OCI-LY7 (cell line): ENCODE measurements at regions not wholly inside any gene's neighbourhood (a gene's known extent, or its start where the extent isn't known, plus 50 kb on each side); places are given as distances from the start of the nearest gene placed in this dataset.
A peak's percentile ranks its signal among the peaks of the same experiment; 100 is the strongest.

ENCODE experiments used
- BruUV-seq: library from RNA; stranded (reverse); fragments of 400-500 nt; replicated peaks from 2 replicates; lab custom pipeline; 2021; lab: Mats Ljungman, UMichigan
- CTCF ChIA-PET: fragments of 300-600 bp; sonication (Branson Sonifier 250); formaldehyde crosslinking; loops from one replicate; lab custom pipeline; 2022; ENCODE audit warnings: antibody characterized with exemption; ENCODE audit not compliant: unreplicated experiment; lab: Charles Lee
- POLR2A ChIA-PET: fragments of 300-600 bp; sonication (Branson Sonifier 250); formaldehyde crosslinking; loops from one replicate; lab custom pipeline; 2022; ENCODE audit warnings: antibody characterized with exemption; lab: Charles Lee
- DNase-seq: peaks from one replicate; pipeline ENCODE4 v3.0.0-alpha.2; 2015; ENCODE audit warnings: low spot score
- H2AFZ ChIP-seq: fragments of 200-600 bp; sonication (generic), shearing (Covaris generic); 2 replicates; pipeline ENCODE4 v1.6.1; 2014; ENCODE audit warnings: mild to moderate bottlenecking, antibody characterized with exemption, low read length, moderate library complexity
- H3K27ac ChIP-seq: fragments of 200-600 bp; sonication (generic); 2 replicates; pipeline ENCODE4 v1.5.1; 2014; ENCODE audit warnings: mixed run types, low read depth, mild to moderate bottlenecking, moderate library complexity, low read length, inconsistent platforms; ENCODE audit not compliant: poor library complexity, severe bottlenecking
- H3K36me3 ChIP-seq: fragments of 200-600 bp; sonication (generic); 2 replicates; pipeline ENCODE4 v1.6.1; 2014; ENCODE audit warnings: mild to moderate bottlenecking, antibody characterized with exemption, low read length, moderate library complexity, mixed read lengths; ENCODE audit not compliant: insufficient read depth
- H3K4me1 ChIP-seq: fragments of 200-600 bp; sonication (generic); 2 replicates; pipeline ENCODE4 v1.5.1; 2014; ENCODE audit warnings: mild to moderate bottlenecking, low read length; ENCODE audit not compliant: insufficient read depth, poor library complexity, severe bottlenecking
- H3K4me2 ChIP-seq: fragments of 200-600 bp; sonication (generic); 2 replicates; pipeline ENCODE4 v1.6.1; 2014; ENCODE audit warnings: mild to moderate bottlenecking, low read length
- H3K4me3 ChIP-seq: fragments of 200-600 bp; sonication (generic); 2 replicates; pipeline ENCODE4 v1.5.1; 2014; ENCODE audit warnings: mild to moderate bottlenecking, low read depth, low read length; ENCODE audit not compliant: poor library complexity, severe bottlenecking
- H3K79me2 ChIP-seq: fragments of 200-600 bp; sonication (generic); 2 replicates; pipeline ENCODE4 v1.6.1; 2016; ENCODE audit warnings: low read depth, mild to moderate bottlenecking, low read length, moderate library complexity, mixed read lengths; ENCODE audit not compliant: insufficient read depth
- H3K9me2 ChIP-seq: fragments of 200-600 bp; sonication (generic); 2 replicates; pipeline ENCODE4 v1.6.1; 2016; ENCODE audit warnings: mild to moderate bottlenecking, low read length, mixed read lengths; ENCODE audit not compliant: insufficient read depth
- H3K9me3 ChIP-seq: fragments of 200-600 bp; sonication (generic); 2 replicates; pipeline ENCODE4 v1.6.1; 2014; ENCODE audit warnings: mild to moderate bottlenecking, mixed run types, low read length, mixed read lengths
- H4K20me1 ChIP-seq: fragments of 200-600 bp; sonication (generic); 2 replicates; pipeline ENCODE4 v1.6.1; 2014; ENCODE audit warnings: mild to moderate bottlenecking, antibody characterized with exemption, low read length, moderate library complexity, mixed read lengths; ENCODE audit not compliant: insufficient read depth
- EZH2phosphoT487 ChIP-seq: fragments of 200-600 bp; sonication (generic); IDR thresholded peaks from 2 replicates; pipeline ENCODE4 v1.6.1; 2018; ENCODE audit warnings: low read depth, borderline replicate concordance, mild to moderate bottlenecking, mixed run types, antibody characterized with exemption, low read length, moderate library complexity, mixed read lengths
- intact Hi-C: fragments of 100-400 bp; cut with micrococcal nuclease; formaldehyde crosslinking; loops from one replicate; pipeline ENCODE4 v1.10.0; 2022; ENCODE audit not compliant: unreplicated experiment
- TF ChIP-seq, protein P1 (sequence below): fragments of 200-600 bp; sonication (generic); conservative IDR thresholded peaks from 2 replicates; pipeline ENCODE4 v1.5.1; 2014; ENCODE audit warnings: mild to moderate bottlenecking, antibody characterized with exemption, low read length, moderate library complexity, mixed read lengths

DNA sequence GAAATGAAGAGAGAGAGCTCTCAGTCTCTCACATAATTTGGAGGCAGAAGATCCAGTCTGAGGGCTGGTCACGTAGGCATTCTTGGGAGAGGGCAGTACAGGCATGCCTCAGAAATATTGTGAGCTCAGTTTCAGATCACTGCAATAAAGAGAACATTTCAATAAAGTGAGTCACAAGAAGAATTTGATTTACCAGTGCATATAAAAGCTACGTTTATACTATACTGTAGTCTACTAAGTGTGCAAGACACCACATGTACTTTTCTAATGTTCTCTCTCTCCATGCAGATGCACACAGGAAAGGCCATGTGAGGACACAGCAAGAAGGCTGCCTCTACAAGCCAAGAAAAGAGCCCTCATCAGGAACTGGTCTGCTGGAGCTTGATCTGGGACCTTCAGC, 583.5 kb upstream of the FAT1 start:
- H3K4me2 ChIP-seq: no peak overlapping the region
- H3K27ac ChIP-seq: no peak overlapping the region
- H4K20me1 ChIP-seq: no peaks in the 10 kb centered on the region
- H3K36me3 ChIP-seq: no peaks in the 10 kb centered on the region
- H3K9me3 ChIP-seq: no peaks in the 10 kb centered on the region
- no peaks in the 10 kb centered on the region for H3K9me2 ChIP-seq
- CTCF ChIA-PET: no interaction called here
- BruUV-seq: no TSS peak
- TF ChIP-seq EZH2phosphoT487: no peak
- TF ChIP-seq, protein P1, sequence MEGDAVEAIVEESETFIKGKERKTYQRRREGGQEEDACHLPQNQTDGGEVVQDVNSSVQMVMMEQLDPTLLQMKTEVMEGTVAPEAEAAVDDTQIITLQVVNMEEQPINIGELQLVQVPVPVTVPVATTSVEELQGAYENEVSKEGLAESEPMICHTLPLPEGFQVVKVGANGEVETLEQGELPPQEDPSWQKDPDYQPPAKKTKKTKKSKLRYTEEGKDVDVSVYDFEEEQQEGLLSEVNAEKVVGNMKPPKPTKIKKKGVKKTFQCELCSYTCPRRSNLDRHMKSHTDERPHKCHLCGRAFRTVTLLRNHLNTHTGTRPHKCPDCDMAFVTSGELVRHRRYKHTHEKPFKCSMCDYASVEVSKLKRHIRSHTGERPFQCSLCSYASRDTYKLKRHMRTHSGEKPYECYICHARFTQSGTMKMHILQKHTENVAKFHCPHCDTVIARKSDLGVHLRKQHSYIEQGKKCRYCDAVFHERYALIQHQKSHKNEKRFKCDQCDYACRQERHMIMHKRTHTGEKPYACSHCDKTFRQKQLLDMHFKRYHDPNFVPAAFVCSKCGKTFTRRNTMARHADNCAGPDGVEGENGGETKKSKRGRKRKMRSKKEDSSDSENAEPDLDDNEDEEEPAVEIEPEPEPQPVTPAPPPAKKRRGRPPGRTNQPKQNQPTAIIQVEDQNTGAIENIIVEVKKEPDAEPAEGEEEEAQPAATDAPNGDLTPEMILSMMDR: no peak
- H3K4me1 ChIP-seq: no peaks in the 10 kb centered on the region
- intact Hi-C loops: no loop called here
- no peak for DNase-seq
- no peak overlapping the region for H3K4me3 ChIP-seq
- POLR2A ChIA-PET: no interaction called here
- H3K79me2 ChIP-seq: no peaks in the 10 kb centered on the region
- peak overlapping the region; percentile 7; the same call in 1 of the 2 replicates for H2AFZ ChIP-seq

DNA sequence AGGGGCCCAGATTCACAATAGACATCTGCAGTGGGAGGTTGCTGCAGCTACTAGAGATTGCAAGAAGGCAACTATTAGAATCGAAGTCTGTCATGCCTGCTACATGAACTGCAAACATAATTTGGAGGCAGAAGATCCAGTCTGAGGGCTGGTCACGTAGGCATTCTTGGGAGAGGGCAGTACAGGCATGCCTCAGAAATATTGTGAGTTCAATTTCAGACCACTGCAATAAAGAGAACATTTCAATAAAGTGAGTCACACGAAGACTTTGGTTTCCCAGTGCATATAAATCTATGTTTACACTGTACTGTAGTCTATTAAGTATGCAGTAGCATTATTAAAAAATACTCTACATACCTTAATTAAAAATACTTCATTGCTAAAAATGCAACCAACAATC, 585.8 kb upstream of the FAT1 start:
- H3K4me1 ChIP-seq: peaks cover 7% of the 10 kb centered on the region
- no peaks in the 10 kb centered on the region for H3K9me3 ChIP-seq
- no peak overlapping the region for H3K4me2 ChIP-seq
- no TSS peak for BruUV-seq
- H3K27ac ChIP-seq: no peak overlapping the region
- DNase-seq: no peak
- no peaks in the 10 kb centered on the region for H3K79me2 ChIP-seq
- H3K4me3 ChIP-seq: no peak overlapping the region
- intact Hi-C loops: no loop called here
- no peaks in the 10 kb centered on the region for H4K20me1 ChIP-seq
- ChIA-PET CTCF (no interaction called here), POLR2A (no interaction called here)
- TF ChIP-seq, protein P1: no peak
- no peak for TF ChIP-seq EZH2phosphoT487
- H3K9me2 ChIP-seq: no peaks in the 10 kb centered on the region
- H3K36me3 ChIP-seq: no peaks in the 10 kb centered on the region
- H2AFZ ChIP-seq: 0 out of 2 replicates have a peak overlapping the region, but pooled peaks have one; percentile 10

DNA sequence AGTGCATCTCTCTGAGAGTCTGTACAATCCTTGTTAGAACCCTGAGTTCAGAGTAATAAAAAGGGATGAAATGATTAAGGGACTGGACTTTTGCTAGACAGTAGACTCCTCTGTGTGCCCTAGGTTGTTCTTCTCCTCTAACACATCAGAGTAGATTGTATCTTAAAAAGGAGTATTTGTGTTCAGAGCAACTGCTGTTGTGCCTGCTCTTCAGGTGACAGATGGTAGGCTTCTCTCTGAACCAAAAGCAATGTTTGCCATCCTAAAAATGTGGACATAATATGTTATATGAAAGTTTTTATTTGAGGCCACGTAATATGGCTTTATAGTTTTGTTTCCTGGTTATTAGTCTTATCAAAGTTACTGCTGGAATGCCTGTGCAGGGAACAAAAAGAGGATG, 588.6 kb upstream of the FAT1 start:
- BruUV-seq: no TSS peak
- TF ChIP-seq EZH2phosphoT487: no peak
- TF ChIP-seq, protein P1: no peak

More for the DNA sequence above, 588.6 kb upstream of the FAT1 start:
- Histone ChIP-seq H3K9me3 (no peaks in the 10 kb centered on the region), H3K9me2 (no peaks in the 10 kb centered on the region), H3K4me3 (no peak overlapping the region), H3K36me3 (no peaks in the 10 kb centered on the region), H3K27ac (no peak overlapping the region), H3K4me2 (no peak overlapping the region), H3K4me1 (peaks cover 12% of the 10 kb centered on the region), H3K79me2 (no peaks in the 10 kb centered on the region), H2AFZ (no peak overlapping the region), H4K20me1 (no peaks in the 10 kb centered on the region)
- ChIA-PET POLR2A (no interaction called here), CTCF (no interaction called here)
- intact Hi-C loops: no loop called here
- no peak for DNase-seq
